Activated CD8-positive, alpha-beta T cell treated with anti-CD3 and anti-CD28 coated beads, Interleukin-2, amount 10 ng/mL, durations not matched to agents 7 days and 5 days (primary cell): ENCODE measurements at regions not wholly inside any gene's neighbourhood (a gene's known extent, or its start where the extent isn't known, plus 50 kb on each side); places are given as distances from the start of the nearest gene placed in this dataset.
"Not testable (repeated sequence)": the region's sequence is repeated elsewhere in the genome, so short reads cannot be mapped to it uniquely, and the experiment has no call there.

Source experiments
- ATAC-seq: fragments of 150-1000 bp; cut with Tn5 transposase; one replicate; pipeline ENCODE4 v1.10.0; 2021; ENCODE audit warnings: moderate library complexity
- CTCF ChIA-PET: fragments of 350-600 bp; sonication (Branson Sonifier 250); formaldehyde crosslinking; loops from one replicate; lab custom pipeline; 2021; ENCODE audit warnings: antibody characterized with exemption; lab: Charles Lee
- POLR2A ChIA-PET: fragments of 350-600 bp; sonication (Branson Sonifier 250); formaldehyde crosslinking; loops from one replicate; lab custom pipeline; 2021; ENCODE audit warnings: antibody characterized with exemption; lab: Charles Lee
- DNase-seq: peaks from one replicate; pipeline ENCODE4 v3.0.0-alpha.2; 2020
- H3K27ac Mint-ChIP-seq: one replicate; pipeline ENCODE4 v1.8.0; 2021; ENCODE audit warnings: mild to moderate bottlenecking, mixed read lengths
- H3K27me3 Mint-ChIP-seq: one replicate; pipeline ENCODE4 v1.8.0; 2021; ENCODE audit warnings: low read depth, mixed read lengths
- H3K36me3 Mint-ChIP-seq: one replicate; pipeline ENCODE4 v1.8.0; 2021; ENCODE audit warnings: low read depth, mixed read lengths
- H3K4me1 Mint-ChIP-seq: one replicate; pipeline ENCODE4 v1.8.0; 2021; ENCODE audit warnings: low read depth, mixed read lengths
- H3K4me3 Mint-ChIP-seq: one replicate; pipeline ENCODE4 v1.8.0; 2021; ENCODE audit warnings: mild to moderate bottlenecking, mixed read lengths
- H3K9me3 Mint-ChIP-seq: one replicate; pipeline ENCODE4 v1.8.0; 2022; ENCODE audit warnings: mixed read lengths; ENCODE audit not compliant: insufficient read depth

DNA sequence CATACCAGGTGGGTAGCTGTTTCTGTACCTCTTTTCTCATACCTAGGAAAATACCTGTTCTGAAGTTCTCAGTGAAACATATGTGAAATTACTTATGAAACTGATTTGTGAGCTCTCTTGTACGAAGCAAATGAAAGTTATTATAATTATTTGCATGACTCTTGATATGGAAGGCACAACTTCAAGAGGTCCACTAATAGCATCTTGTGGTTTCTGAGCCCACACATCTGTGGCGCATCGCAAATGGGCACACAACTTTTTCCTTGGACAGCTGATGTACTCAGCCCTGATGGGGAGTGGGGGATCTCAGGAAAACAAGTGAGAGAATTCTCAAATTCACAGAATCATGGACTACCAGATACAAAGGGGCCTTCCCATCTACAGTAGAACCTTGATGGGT is 432.3 kb downstream of the CD83 start:
- CTCF ChIA-PET = no interaction called here
- no peak overlapping the region for H3K27ac Mint-ChIP-seq
- no peak overlapping the region for H3K4me3 Mint-ChIP-seq
- H3K27me3 Mint-ChIP-seq = peaks cover 3% of the 10 kb centered on the region
- ATAC-seq = no peak
- POLR2A ChIA-PET = no interaction called here
- H3K4me1 Mint-ChIP-seq = no peaks in the 10 kb centered on the region
- peaks cover 3% of the 10 kb centered on the region for H3K9me3 Mint-ChIP-seq
- no peaks in the 10 kb centered on the region for H3K36me3 Mint-ChIP-seq
- no peak for DNase-seq

DNA sequence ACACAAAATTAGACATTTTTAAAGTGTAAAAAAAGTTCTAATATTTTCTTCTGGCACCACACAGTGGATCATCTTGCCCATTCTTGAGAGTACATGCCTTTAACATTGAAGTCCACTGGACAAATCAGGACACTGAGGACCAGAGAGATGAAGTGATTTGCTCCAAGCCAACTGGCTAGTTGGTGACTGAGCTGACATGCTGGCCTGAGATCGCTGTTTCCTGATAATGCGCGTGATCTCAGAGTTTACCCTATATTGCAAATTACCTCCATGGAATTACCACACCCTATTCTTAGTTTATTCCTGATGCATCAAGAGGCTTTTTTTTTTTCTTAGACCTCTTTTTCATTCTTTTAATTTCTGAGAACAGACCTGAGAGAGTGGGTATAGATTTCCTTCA is 432.8 kb downstream of the CD83 start:
- peaks cover 3% of the 10 kb centered on the region for H3K27me3 Mint-ChIP-seq
- DNase-seq = no peak
- CTCF ChIA-PET = interaction anchor here (1.0 kb wide), 1 partner anchor 80 kb away, joined by 3 read pairs; no protein-coding TSS in a partner anchor
- no peak for ATAC-seq
- no peak overlapping the region for H3K4me3 Mint-ChIP-seq
- H3K4me1 Mint-ChIP-seq = no peaks in the 10 kb centered on the region
- H3K27ac Mint-ChIP-seq = no peak overlapping the region
- H3K9me3 Mint-ChIP-seq = peaks cover 3% of the 10 kb centered on the region
- H3K36me3 Mint-ChIP-seq = no peaks in the 10 kb centered on the region
- POLR2A ChIA-PET = no interaction called here

DNA sequence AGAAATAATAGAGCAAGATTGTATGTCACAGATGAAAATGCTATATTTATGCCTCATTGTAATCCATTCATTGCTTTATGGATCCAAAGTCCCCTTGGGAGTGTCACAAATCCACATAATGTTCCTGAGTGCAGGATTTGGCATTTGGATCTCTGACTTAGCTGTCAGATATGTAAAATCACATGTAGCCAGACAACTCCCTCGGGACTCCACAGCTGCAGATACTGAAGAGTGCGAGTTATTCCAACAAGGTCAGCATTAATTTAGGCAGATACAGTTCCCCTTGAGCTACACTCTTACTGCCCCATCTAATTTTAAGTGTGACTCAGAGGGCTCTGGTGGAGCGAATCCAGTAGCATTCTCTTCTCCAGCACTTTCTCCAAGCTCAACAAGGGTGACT is 433.2 kb downstream of the CD83 start:
- peaks cover 3% of the 10 kb centered on the region for H3K27me3 Mint-ChIP-seq
- H3K9me3 Mint-ChIP-seq = peaks cover 3% of the 10 kb centered on the region
- ATAC-seq (no peak), DNase-seq (no peak)
- no peak overlapping the region for H3K27ac Mint-ChIP-seq
- no peaks in the 10 kb centered on the region for H3K4me1 Mint-ChIP-seq
- ChIA-PET POLR2A (no interaction called here), CTCF (interaction anchor here (1.0 kb wide), 1 partner anchor 80 kb away, joined by 3 read pairs; no protein-coding TSS in a partner anchor)
- no peaks in the 10 kb centered on the region for H3K36me3 Mint-ChIP-seq
- H3K4me3 Mint-ChIP-seq = no peak overlapping the region

DNA sequence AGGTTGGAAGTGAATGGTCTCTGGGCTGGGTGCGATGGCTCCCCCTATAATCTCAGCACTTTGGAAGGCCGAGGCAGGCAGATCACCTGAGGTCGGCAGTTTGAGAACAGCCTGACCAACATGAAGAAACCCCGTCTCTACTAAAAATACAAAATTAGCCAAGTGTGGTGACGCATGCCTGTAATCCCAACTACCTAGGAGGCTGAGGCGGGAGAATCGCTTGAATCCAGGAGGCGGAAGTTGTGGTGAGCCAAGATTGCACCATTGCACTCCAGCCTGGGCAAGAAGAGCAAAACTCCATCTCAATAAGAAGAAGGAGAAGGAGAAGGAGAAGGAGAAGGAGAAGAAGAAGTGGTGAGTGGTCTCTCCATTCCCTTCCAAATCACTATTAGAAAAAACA is 434.0 kb downstream of the CD83 start:
- CTCF ChIA-PET = interaction anchor here (1.0 kb wide), 1 partner anchor 81 kb away, joined by 3 read pairs; no protein-coding TSS in a partner anchor
- DNase-seq, H3K36me3 Mint-ChIP-seq, H3K4me3 Mint-ChIP-seq, H3K9me3 Mint-ChIP-seq, H3K27me3 Mint-ChIP-seq, ATAC-seq, H3K27ac Mint-ChIP-seq, POLR2A ChIA-PET, H3K4me1 Mint-ChIP-seq: not testable (repeated sequence)

DNA sequence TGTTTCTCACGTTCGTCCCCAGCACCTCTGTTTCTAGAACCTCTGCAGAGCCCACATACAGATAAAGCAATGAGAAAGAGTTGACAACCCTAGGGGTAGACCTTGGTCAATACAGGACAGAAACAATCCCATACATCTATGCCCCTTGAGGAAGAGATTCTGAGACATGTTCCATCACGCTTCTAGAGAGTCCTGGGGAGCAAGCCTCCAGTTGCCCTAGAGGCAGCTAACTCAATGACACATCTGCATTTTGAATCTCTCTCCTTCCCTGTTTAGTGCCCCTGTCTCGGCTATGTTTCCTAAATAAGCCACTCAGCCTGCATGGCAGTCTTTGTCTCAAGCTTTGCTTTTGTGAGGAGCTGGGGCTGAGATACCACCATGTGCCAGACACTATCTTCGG is 435.3 kb downstream of the CD83 start:
- DNase-seq (no peak), ATAC-seq (no peak)
- ChIA-PET POLR2A (interaction anchor here (0.7 kb wide), 1 partner anchor 1461 kb away, joined by 3 read pairs; no protein-coding TSS in a partner anchor), CTCF (no interaction called here)
- Mint-ChIP-seq H3K27ac (no peak overlapping the region), H3K4me1 (no peaks in the 10 kb centered on the region), H3K9me3 (no peaks in the 10 kb centered on the region), H3K27me3 (no peaks in the 10 kb centered on the region), H3K36me3 (no peaks in the 10 kb centered on the region), H3K4me3 (no peak overlapping the region)

DNA sequence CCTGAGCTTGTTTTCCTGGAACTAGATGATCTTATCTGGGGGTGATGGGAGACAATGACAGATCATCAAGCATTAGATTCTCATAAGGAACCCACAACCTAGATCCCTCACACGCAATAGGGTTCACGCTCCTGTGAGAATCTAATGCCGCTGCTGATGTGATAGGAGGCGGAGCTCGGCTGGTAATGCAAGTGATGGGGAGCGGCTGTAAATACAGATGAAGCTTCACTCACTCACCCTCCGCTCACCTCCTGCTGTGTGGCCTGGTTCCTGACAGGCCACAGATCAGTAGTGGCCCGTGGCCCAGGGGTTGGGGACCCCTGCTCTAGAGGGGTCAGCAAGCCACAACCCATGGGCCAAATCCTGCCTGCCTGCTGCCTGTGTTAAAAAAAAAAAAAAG is 435.9 kb downstream of the CD83 start:
- Mint-ChIP-seq H3K9me3 (no peaks in the 10 kb centered on the region), H3K27me3 (no peaks in the 10 kb centered on the region), H3K27ac (no peak overlapping the region), H3K4me3 (no peak overlapping the region), H3K4me1 (no peaks in the 10 kb centered on the region), H3K36me3 (no peaks in the 10 kb centered on the region)
- ATAC-seq (no peak), DNase-seq (no peak)
- CTCF ChIA-PET = no interaction called here
- POLR2A ChIA-PET = no interaction called here

DNA sequence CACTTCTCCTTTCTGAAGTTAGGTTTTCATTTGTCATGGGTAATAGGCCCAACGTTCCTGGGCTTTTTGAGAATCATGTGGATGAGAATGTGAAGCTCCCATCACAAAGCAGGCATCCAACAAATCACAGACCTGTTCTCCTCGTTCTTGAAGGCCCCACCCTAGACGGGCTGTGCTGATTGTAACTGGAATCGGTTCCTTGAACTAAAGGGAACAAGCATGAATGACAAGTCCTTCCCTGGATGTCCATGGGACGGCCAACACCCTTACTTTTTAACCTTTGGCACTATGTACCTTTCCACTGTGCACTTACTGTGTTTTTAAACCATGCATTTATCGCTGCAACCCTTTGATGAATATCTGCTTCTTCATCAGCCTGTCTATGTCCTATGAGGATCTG is 438.2 kb downstream of the CD83 start:
- DNase-seq (no peak), ATAC-seq (no peak)
- no peak overlapping the region for H3K27ac Mint-ChIP-seq
- H3K36me3 Mint-ChIP-seq = no peaks in the 10 kb centered on the region
- no peaks in the 10 kb centered on the region for H3K27me3 Mint-ChIP-seq
- H3K4me3 Mint-ChIP-seq = no peak overlapping the region
- ChIA-PET POLR2A (no interaction called here), CTCF (no interaction called here)
- no peaks in the 10 kb centered on the region for H3K9me3 Mint-ChIP-seq
- H3K4me1 Mint-ChIP-seq = no peaks in the 10 kb centered on the region

DNA sequence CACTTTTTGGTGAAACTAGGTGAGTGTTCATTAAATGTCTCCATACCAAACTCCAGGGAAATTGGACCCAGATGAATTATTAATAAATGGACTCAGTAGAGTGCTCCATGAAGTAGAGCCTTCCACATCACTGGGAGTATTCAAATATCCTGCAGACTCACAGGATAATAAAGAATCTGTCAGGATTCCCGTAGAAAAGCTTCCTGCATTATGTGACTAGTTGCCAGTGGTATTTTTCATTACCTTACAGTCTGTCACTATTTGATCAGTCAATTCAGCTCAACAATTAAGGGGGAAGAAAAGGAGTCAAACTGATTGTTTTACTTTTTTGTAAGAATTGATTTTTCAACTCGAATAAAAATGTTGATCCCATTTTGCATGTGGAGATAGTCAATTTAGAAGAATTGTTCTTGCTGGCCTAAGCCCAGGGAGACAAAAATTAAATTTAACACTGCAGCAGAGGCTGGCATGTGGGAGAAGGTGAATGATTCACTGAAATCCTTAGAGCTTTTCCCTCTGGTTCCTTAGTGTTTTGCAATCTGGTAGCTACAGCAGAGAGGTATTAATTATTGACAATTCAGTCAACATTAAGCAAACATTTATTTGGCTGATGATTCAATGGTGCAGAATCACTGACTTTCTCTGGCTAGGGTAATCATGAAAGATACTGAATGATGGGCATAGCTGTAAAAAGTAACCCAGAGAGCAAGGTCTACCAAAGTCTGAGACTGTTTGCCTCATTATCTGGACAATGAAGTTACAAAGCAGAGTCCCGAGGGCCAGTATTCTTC is 442.4 kb downstream of the CD83 start:
- Mint-ChIP-seq H3K36me3 (no peaks in the 10 kb centered on the region), H3K4me3 (no peak overlapping the region), H3K27me3 (no peaks in the 10 kb centered on the region), H3K27ac (no peak overlapping the region), H3K9me3 (peaks cover 14% of the 10 kb centered on the region), H3K4me1 (no peaks in the 10 kb centered on the region)
- ATAC-seq (no peak), DNase-seq (no peak)
- POLR2A ChIA-PET = no interaction called here
- CTCF ChIA-PET = interaction anchor here (1.0 kb wide), 1 partner anchor 33 kb away, joined by 3 read pairs; no protein-coding TSS in a partner anchor

DNA sequence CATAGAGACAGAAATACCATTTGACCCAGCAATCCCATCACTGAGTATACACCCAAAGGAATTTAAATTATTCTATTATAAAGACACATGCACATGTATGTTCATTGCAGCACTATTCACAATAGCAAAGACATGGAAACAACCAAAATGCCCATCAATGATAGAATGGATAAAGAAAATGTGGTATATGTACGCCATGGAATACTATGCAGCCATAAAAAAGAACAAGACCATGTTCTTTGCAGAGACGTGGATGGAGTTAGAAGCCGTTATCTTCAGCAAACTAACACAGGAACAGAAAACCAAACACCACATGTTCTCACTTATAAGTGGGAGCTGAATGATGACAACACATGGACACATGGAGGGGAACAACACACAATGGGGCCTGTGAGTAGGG is 444.0 kb downstream of the CD83 start:
- H3K9me3 Mint-ChIP-seq = peaks cover 14% of the 10 kb centered on the region
- POLR2A ChIA-PET = interaction anchor here (0.6 kb wide), 1 partner anchor 319 kb away, joined by 5 read pairs; no protein-coding TSS in a partner anchor
- ATAC-seq = not testable (repeated sequence)

DNA sequence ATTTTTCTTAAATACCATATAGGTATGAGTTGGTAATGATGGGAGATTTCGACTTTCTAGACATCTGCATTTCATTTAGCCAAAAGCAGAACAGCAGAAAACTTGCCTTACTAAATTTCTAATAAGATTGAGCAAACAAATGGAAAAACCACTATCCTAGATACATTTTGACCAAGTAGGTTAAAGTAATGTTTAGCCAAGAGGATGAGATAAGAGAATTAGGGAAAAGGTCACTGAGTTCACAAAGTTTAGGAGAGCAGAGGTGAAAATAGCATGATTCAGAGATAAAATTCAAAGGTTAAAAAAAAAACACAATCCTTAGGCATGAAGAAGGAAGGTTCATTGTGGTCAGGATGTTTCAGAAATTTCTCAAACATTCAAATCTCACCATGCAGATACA is 450.3 kb downstream of the CD83 start:
- DNase-seq (no peak), ATAC-seq (no peak)
- Mint-ChIP-seq H3K4me3 (no peak overlapping the region), H3K27ac (no peak overlapping the region), H3K9me3 (peaks cover 4% of the 10 kb centered on the region), H3K36me3 (no peaks in the 10 kb centered on the region), H3K27me3 (peaks cover 14% of the 10 kb centered on the region), H3K4me1 (no peaks in the 10 kb centered on the region)
- ChIA-PET CTCF (no interaction called here), POLR2A (no interaction called here)

More for the DNA sequence above, 444.0 kb downstream of the CD83 start:
- H3K4me1 Mint-ChIP-seq, DNase-seq, H3K27ac Mint-ChIP-seq, H3K27me3 Mint-ChIP-seq, CTCF ChIA-PET, H3K36me3 Mint-ChIP-seq, H3K4me3 Mint-ChIP-seq: not testable (repeated sequence)

DNA sequence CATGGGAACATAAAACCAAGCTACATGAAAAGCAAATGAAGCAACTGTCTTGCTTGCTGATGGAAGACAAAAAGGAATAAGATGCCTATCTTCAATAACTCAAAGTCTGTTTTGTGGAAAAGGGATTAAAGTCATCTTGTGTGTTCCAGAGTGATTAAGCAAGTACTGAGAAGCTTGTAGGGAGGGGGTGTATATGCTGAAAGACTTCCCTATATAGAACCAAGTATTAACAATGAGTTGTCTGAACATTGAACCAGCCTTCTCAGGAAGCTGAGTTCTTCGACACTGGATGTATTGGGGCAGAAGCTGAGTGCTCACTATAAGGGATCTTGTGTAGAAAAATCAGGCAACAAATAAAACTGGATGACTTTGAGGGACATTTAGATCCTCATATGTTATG is 451.8 kb downstream of the CD83 start:
- Mint-ChIP-seq H3K36me3 (no peaks in the 10 kb centered on the region), H3K9me3 (no peaks in the 10 kb centered on the region), H3K4me3 (no peak overlapping the region), H3K4me1 (no peaks in the 10 kb centered on the region), H3K27me3 (peaks cover 14% of the 10 kb centered on the region), H3K27ac (no peak overlapping the region)
- CTCF ChIA-PET = no interaction called here
- ATAC-seq (no peak), DNase-seq (no peak)
- POLR2A ChIA-PET = no interaction called here

DNA sequence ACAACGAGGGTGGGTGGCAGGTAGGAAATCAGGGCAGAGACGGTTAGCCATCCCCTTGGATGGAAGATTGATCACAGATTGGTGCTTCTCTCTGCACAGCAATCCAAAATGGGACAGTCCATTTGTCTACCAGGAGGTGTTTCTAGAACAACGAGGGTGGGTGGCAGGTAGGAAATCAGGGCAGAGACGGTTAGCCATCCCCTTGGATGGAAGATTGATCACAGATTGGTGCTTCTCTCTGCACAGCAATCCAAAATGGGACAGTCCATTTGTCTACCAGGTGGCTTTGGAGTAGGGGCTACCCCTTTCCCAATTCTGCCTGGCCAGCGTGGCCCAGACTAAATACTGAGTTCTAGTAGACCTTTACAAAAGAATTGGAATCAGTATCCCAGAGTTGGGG is 452.3 kb downstream of the CD83 start:
- DNase-seq, H3K4me1 Mint-ChIP-seq, ATAC-seq, CTCF ChIA-PET, H3K4me3 Mint-ChIP-seq, POLR2A ChIA-PET, H3K9me3 Mint-ChIP-seq, H3K36me3 Mint-ChIP-seq, H3K27ac Mint-ChIP-seq: not testable (repeated sequence)
- peaks cover 14% of the 10 kb centered on the region for H3K27me3 Mint-ChIP-seq
